ENCODE measurements at regions not wholly inside any gene's neighbourhood (a gene's known extent, or its start where the extent isn't known, plus 50 kb on each side); places are given as distances from the start of the nearest gene placed in this dataset.

GRCh38 chrX:77065896-77066295, 381.3 kb upstream of the FGF16 start:
- Histone ChIP-seq H4K91ac (ENCODE audit: insufficient read depth, low read depth, low read length) (no peak overlapping the region), H3K56ac (ENCODE audit: extremely low read depth, insufficient read depth, low read length) (no peak overlapping the region), H3K23ac (ENCODE audit: low read depth, low read length) (no peak overlapping the region), H2BK5ac (ENCODE audit: low read depth, low read length, poor library complexity, severe bottlenecking) (no peak overlapping the region), H2BK120ac (ENCODE audit: low read depth, low read length) (no peak overlapping the region), H2AK5ac (ENCODE audit: low read depth, low read length) (no peak overlapping the region), H3K27me3 (ENCODE audit: control insufficient read depth, insufficient read depth, low read length) (no peaks in the 10 kb centered on the region), H3K9me3 (ENCODE audit: control insufficient read depth, insufficient read depth, low read length) (0 out of 2 replicates have a peak, but pooled peaks cover 2% of the 10 kb centered on the region), H3K18ac (ENCODE audit: low read depth, low read length) (no peak overlapping the region), H3K9me1 (ENCODE audit: insufficient read depth, low read length) (no peaks in the 10 kb centered on the region), H2BK20ac (ENCODE audit: low read depth, low read length) (no peak overlapping the region), H2BK15ac (ENCODE audit: low read depth, low read length) (no peak overlapping the region), H3K27ac (ENCODE audit: insufficient read depth, low read length) (no peak overlapping the region), H3K36me3 (ENCODE audit: control insufficient read depth, insufficient read depth, low read length) (no peaks in the 10 kb centered on the region), H3K9ac (ENCODE audit: low read depth, low read length) (no peak overlapping the region), H3K14ac (replicated peaks; ENCODE audit: low read depth, low read length) (no peak overlapping the region), H3K4me1 (ENCODE audit: control insufficient read depth, insufficient read depth, low read length) (no peaks in the 10 kb centered on the region), H4K8ac (ENCODE audit: low read depth in 2 of 2, low read length in 2 of 2) (no peak overlapping the region), H2AK9ac (replicated peaks; ENCODE audit: low read depth, low read length, poor library complexity) (no peak overlapping the region), H3K4me3 (ENCODE audit: insufficient read depth, low read depth, low read length) (no peak overlapping the region), H4K5ac (ENCODE audit: low read depth, low read length) (no peak overlapping the region), H3K4me2 (ENCODE audit: low read depth, low read length) (no peak overlapping the region), H2AFZ (replicated peaks; ENCODE audit: low read length, poor library complexity) (no peak overlapping the region), H4K20me1 (ENCODE audit: insufficient read depth, low read length) (no peaks in the 10 kb centered on the region), H3K79me1 (ENCODE audit: low read depth in 1 of 2, low read length in 2 of 2) (no peaks in the 10 kb centered on the region), H3K4ac (ENCODE audit: low read depth, low read length) (no peak overlapping the region)
- POLR2A ChIA-PET (ENCODE audit: unreplicated experiment): no interaction called here
- in situ Hi-C loops (cut with MboI; ENCODE audit: low sequenced_read_pairs): no loop called here
- DNase-seq (no peak), ATAC-seq (ENCODE audit: low read depth) (no peak)
- intact Hi-C loops (cut with micrococcal nuclease): no loop called here
- no TSS peak for BruUV-seq (replicated peaks)
- WGBS, 2 experiments (ENCODE audit: extremely low coverage in 2 of 2, insufficient read length in 1 of 2): no CpG with 5 or more reads among the region's 11 CpGs
- CTCF ChIA-PET: no interaction called here
- dilution Hi-C loops (cut with HindIII; ENCODE audit: low sequenced_read_pairs, unreplicated experiment): no loop called here
- TF ChIP-seq NFE2L2 (IDR thresholded peaks at IDR 0.05; ENCODE audit: low read depth, low read length) (no peak), MAZ (IDR thresholded peaks at IDR 0.05; ENCODE audit: borderline replicate concordance, low read depth, low read length) (no peak), RFX5 (IDR thresholded peaks at IDR 0.05; ENCODE audit: low read depth, low read length) (no peak), POLR2A (IDR thresholded peaks at IDR 0.05; ENCODE audit: low read depth, low read length) (no peak), MXI1 (IDR thresholded peaks at IDR 0.05; ENCODE audit: borderline replicate concordance, low read depth, low read length) (no peak)

Measured in IMR-90 (cell line).